ENCODE measurements at regions not wholly inside any gene's neighbourhood (a gene's known extent, or its start where the extent isn't known, plus 50 kb on each side); places are given as distances from the start of the nearest gene placed in this dataset.

DNA sequence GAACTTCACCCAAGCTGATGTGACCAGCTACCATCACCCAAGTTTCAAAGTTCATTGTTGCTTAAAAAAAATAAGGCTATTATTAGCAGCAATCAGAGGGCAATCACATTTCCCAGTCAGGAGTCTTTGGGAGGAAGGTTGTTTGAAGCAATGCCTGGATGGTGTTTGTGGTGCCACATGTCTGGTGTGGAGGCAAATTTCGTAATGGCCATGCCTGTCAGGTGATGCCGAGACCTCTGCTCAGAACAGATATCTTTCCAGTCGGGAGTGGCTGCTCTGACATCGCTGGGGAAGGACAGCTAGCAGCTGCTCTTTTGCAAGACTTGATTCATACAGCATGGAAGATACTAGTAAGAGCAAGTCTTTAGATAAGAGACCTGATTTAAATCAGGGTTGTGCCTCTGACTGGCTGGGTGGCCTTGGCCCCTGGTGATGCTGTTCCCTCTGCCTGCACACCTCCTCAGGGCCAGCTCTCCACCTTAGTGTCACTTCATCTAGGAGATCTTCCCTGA lies 187.8 kb upstream of the JUN start:
- TF ChIP-seq, protein P1, sequence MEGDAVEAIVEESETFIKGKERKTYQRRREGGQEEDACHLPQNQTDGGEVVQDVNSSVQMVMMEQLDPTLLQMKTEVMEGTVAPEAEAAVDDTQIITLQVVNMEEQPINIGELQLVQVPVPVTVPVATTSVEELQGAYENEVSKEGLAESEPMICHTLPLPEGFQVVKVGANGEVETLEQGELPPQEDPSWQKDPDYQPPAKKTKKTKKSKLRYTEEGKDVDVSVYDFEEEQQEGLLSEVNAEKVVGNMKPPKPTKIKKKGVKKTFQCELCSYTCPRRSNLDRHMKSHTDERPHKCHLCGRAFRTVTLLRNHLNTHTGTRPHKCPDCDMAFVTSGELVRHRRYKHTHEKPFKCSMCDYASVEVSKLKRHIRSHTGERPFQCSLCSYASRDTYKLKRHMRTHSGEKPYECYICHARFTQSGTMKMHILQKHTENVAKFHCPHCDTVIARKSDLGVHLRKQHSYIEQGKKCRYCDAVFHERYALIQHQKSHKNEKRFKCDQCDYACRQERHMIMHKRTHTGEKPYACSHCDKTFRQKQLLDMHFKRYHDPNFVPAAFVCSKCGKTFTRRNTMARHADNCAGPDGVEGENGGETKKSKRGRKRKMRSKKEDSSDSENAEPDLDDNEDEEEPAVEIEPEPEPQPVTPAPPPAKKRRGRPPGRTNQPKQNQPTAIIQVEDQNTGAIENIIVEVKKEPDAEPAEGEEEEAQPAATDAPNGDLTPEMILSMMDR (IDR thresholded peaks at IDR 0.05; ENCODE audit: unreplicated experiment) = no peak
- POLR2A ChIA-PET = interaction anchor here (0.6 to 2.0 kb wide), 13 partner anchors 13 to 626 kb away, joined by 3 to 8 read pairs (median 3); partner anchors contain the start of gene JUN
- H3K27ac Mint-ChIP-seq (ENCODE audit: low read depth, unreplicated experiment) = peak overlapping the region; percentile 39
- peaks cover 18% of the 10 kb centered on the region for H3K4me1 Mint-ChIP-seq (ENCODE audit: insufficient read depth, unreplicated experiment)
- intact Hi-C loops (cut with micrococcal nuclease) = no loop called here
- no peaks in the 10 kb centered on the region for H3K27me3 Mint-ChIP-seq (ENCODE audit: insufficient read depth, unreplicated experiment)
- DNase-seq (ENCODE audit: unreplicated experiment) = peak; percentile 51
- no peaks in the 10 kb centered on the region for H3K36me3 Mint-ChIP-seq (ENCODE audit: insufficient read depth, unreplicated experiment)
- no TSS peak for BruUV-seq (replicated peaks)
- CTCF ChIA-PET = interaction anchor here (0.7 kb wide), 2 partner anchors 33 to 43 kb away, joined by 3 to 4 read pairs; no protein-coding TSS in a partner anchor
- H3K4me3 Mint-ChIP-seq (ENCODE audit: unreplicated experiment) = no peak overlapping the region
- H3K9me3 Mint-ChIP-seq (ENCODE audit: unreplicated experiment) = no peaks in the 10 kb centered on the region

DNA sequence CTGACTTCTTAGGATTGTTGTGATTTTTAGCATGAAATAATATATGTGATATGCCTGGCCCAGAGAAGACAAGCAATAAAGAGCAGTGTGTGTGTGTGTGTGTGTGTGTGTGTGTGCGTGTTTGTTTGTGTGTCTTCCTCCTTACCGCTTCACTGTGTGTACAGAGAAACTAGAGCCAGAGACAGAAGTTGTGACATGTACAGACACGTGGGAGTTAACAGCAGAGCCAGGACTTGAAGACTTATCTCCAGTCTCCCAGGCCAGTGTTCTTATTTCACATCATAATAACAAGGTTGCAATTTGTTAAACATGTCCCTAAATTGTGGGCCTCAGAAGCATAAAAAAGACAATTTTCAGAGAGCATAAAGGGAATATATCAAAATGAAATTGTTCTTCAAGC lies 192.0 kb upstream of the JUN start:
- ChIA-PET CTCF (interaction anchor here (0.6 to 1.7 kb wide), 4 partner anchors 8 to 470 kb away, joined by 3 to 5 read pairs (median 4); no protein-coding TSS in a partner anchor), POLR2A (interaction anchor here (0.7 kb wide), 1 partner anchor 37 kb away, joined by 3 read pairs; no protein-coding TSS in a partner anchor)
- Mint-ChIP-seq H3K9me3 (ENCODE audit: unreplicated experiment) (no peaks in the 10 kb centered on the region), H3K27me3 (ENCODE audit: insufficient read depth, unreplicated experiment) (no peaks in the 10 kb centered on the region), H3K27ac (ENCODE audit: low read depth, unreplicated experiment) (no peak overlapping the region), H3K36me3 (ENCODE audit: insufficient read depth, unreplicated experiment) (no peaks in the 10 kb centered on the region), H3K4me1 (ENCODE audit: insufficient read depth, unreplicated experiment) (peaks cover 18% of the 10 kb centered on the region), H3K4me3 (ENCODE audit: unreplicated experiment) (no peak overlapping the region)
- no TSS peak for BruUV-seq (replicated peaks)
- intact Hi-C loops (cut with micrococcal nuclease) = no loop called here
- peak; percentile 64 for DNase-seq (ENCODE audit: unreplicated experiment)
- TF ChIP-seq, protein P1 (IDR thresholded peaks at IDR 0.05; ENCODE audit: unreplicated experiment) = no peak

DNA sequence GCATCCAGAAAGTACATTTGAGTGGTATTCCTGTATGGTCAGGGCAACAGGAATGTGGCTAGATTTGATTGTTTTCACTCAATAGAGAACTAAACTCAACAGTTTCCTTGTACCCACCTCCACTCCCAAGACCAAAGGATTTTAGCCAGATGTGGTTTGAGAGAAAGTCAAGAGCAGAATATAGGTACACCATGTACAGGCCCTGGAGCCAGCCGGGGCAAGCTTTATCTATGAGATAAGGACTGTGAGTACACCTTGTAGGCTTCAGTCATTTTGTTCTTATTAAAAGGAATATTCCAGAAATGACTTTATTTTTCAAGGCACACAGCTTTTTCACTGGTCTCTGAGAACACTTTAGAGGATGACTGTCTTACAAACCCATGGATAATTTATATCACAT lies 192.4 kb upstream of the JUN start:
- TF ChIP-seq, protein P1 (IDR thresholded peaks at IDR 0.05; ENCODE audit: unreplicated experiment) = no peak
- ChIA-PET CTCF (interaction anchor here (1.0 to 1.4 kb wide), 4 partner anchors 8 to 783 kb away, joined by 3 to 4 read pairs (median 4); no protein-coding TSS in a partner anchor), POLR2A (interaction anchor here (0.7 to 1.6 kb wide), 5 partner anchors 23 to 723 kb away, joined by 3 to 4 read pairs (median 3); no protein-coding TSS in a partner anchor)
- Mint-ChIP-seq H3K4me3 (ENCODE audit: unreplicated experiment) (no peak overlapping the region), H3K27ac (ENCODE audit: low read depth, unreplicated experiment) (no peak overlapping the region), H3K36me3 (ENCODE audit: insufficient read depth, unreplicated experiment) (no peaks in the 10 kb centered on the region), H3K27me3 (ENCODE audit: insufficient read depth, unreplicated experiment) (no peaks in the 10 kb centered on the region), H3K9me3 (ENCODE audit: unreplicated experiment) (no peaks in the 10 kb centered on the region), H3K4me1 (ENCODE audit: insufficient read depth, unreplicated experiment) (peaks cover 18% of the 10 kb centered on the region)
- no TSS peak for BruUV-seq (replicated peaks)
- intact Hi-C loops (cut with micrococcal nuclease) = no loop called here
- DNase-seq (ENCODE audit: unreplicated experiment) = no peak

DNA sequence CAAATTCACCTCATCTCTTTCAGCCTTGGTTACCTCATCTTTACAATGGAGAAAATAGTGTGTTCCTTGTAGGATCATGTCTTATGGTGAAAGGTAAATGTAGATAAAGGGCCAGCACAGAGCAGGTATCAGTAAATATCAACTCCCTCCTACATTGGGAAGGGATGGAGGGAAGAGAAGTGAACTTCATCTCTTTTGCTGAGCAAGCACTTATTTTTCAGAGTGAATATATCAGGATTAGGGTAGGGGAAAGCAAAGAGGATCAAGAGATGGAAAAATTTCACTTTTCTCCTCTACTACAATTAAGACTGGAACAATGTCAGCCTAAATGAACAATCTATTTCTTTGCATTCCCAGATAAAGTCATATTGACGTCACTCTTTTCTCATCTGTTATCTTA lies 193.8 kb upstream of the JUN start:
- no TSS peak for BruUV-seq (replicated peaks)
- POLR2A ChIA-PET = interaction anchor here (0.7 to 1.6 kb wide), 5 partner anchors 10 to 722 kb away, joined by 3 to 5 read pairs (median 4); no protein-coding TSS in a partner anchor
- Mint-ChIP-seq H3K27me3 (ENCODE audit: insufficient read depth, unreplicated experiment) (no peaks in the 10 kb centered on the region), H3K36me3 (ENCODE audit: insufficient read depth, unreplicated experiment) (no peaks in the 10 kb centered on the region), H3K27ac (ENCODE audit: low read depth, unreplicated experiment) (no peak overlapping the region), H3K4me1 (ENCODE audit: insufficient read depth, unreplicated experiment) (peaks cover 12% of the 10 kb centered on the region), H3K4me3 (ENCODE audit: unreplicated experiment) (no peak overlapping the region), H3K9me3 (ENCODE audit: unreplicated experiment) (no peaks in the 10 kb centered on the region)
- intact Hi-C loops (cut with micrococcal nuclease) = no loop called here
- TF ChIP-seq, protein P1 (IDR thresholded peaks at IDR 0.05; ENCODE audit: unreplicated experiment) = no peak
- CTCF ChIA-PET = interaction anchor here (0.6 to 1.4 kb wide), 3 partner anchors 40 to 782 kb away, joined by 3 to 4 read pairs (median 3); no protein-coding TSS in a partner anchor
- DNase-seq (ENCODE audit: unreplicated experiment) = no peak
